Activated naive CD8-positive, alpha-beta T cell treated with anti-CD3 and anti-CD28 coated beads, Interleukin-2, amount 10 ng/mL, durations not matched to agents 7 days and 5 days (primary cell): ENCODE measurements at regions not wholly inside any gene's neighbourhood (a gene's known extent, or its start where the extent isn't known, plus 50 kb on each side); places are given as distances from the start of the nearest gene placed in this dataset.

Experiments
- ATAC-seq: fragments of 150-1000 bp; cut with Tn5 transposase; one replicate; pipeline ENCODE4 v1.10.0; 2021; ENCODE audit warnings: low read depth, moderate library complexity
- POLR2A ChIA-PET: fragments of 350-600 bp; sonication (Branson Sonifier 250); formaldehyde crosslinking; loops from one replicate; lab custom pipeline; 2021; ENCODE audit warnings: antibody characterized with exemption; lab: Charles Lee
- DNase-seq: peaks from one replicate; pipeline ENCODE4 v3.0.0; 2021
- H3K27ac Mint-ChIP-seq: one replicate; pipeline ENCODE4 v1.8.0; 2022; ENCODE audit warnings: mild to moderate bottlenecking, mixed read lengths
- H3K27me3 Mint-ChIP-seq: one replicate; pipeline ENCODE4 v1.8.0; 2022; ENCODE audit warnings: mild to moderate bottlenecking, moderate library complexity, mixed read lengths
- H3K36me3 Mint-ChIP-seq: one replicate; pipeline ENCODE4 v1.8.0; 2021; ENCODE audit warnings: mild to moderate bottlenecking, mixed read lengths
- H3K4me1 Mint-ChIP-seq: one replicate; pipeline ENCODE4 v1.8.0; 2021; ENCODE audit warnings: mixed read lengths
- H3K4me3 Mint-ChIP-seq: one replicate; pipeline ENCODE4 v1.8.0; 2022; ENCODE audit warnings: mild to moderate bottlenecking, moderate library complexity, mixed read lengths
- H3K9me3 Mint-ChIP-seq: one replicate; pipeline ENCODE4 v1.8.0; 2021; ENCODE audit warnings: mixed read lengths

DNA sequence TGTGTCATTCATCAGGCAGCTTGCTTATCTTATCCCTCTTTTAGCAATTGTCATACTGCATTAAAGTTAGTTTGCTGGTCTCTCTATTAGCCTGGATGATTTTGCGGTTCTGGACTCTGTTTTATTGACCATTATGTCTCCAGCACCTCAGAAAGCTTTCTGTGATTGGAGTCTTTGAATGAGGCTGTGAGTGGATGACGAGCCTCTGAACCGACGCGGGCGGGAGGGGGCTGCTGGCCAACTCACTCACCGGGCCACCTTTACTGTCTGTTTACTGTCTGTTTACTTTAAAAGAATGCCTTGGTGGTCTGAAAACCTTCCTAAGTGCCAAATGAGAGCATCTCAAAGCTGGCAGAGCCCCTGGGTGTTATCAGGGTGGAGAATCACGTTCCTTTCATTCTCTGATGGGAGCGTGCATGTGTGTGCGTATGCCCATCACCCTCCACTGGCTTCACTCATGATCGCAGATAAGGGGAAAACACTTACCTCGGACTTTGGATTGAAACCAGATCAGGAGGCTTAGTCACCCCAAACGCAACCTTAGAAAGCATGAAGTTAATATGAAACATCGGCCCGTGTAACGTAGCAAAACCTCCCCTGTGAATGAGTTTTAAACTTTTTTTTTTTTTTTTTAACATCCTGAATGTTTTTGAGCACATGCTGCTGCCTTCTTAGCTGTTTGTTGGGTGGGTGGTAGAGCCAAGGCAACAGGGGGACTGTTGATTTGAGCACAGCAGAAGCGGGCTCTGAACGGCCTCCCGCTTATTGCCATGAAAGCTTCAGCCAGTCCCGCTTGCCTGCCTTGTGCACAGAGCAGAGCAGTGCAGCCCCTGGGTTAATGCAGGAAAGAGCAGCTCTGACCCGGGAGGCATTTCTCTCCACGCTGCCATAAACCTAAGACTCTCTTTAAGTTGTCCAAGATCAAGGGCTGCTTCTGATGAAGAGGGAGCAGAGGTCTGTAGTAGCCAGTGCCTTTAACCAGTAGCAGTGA is 173.6 kb downstream of the GADD45G start:
- H3K9me3 Mint-ChIP-seq = no peaks in the 10 kb centered on the region
- ATAC-seq (no peak), DNase-seq (no peak)
- peaks cover 19% of the 10 kb centered on the region for H3K27me3 Mint-ChIP-seq
- peaks cover 7% of the 10 kb centered on the region for H3K4me1 Mint-ChIP-seq
- H3K36me3 Mint-ChIP-seq = no peaks in the 10 kb centered on the region
- H3K27ac Mint-ChIP-seq = no peak overlapping the region
- POLR2A ChIA-PET = no interaction called here
- H3K4me3 Mint-ChIP-seq = no peak overlapping the region

DNA sequence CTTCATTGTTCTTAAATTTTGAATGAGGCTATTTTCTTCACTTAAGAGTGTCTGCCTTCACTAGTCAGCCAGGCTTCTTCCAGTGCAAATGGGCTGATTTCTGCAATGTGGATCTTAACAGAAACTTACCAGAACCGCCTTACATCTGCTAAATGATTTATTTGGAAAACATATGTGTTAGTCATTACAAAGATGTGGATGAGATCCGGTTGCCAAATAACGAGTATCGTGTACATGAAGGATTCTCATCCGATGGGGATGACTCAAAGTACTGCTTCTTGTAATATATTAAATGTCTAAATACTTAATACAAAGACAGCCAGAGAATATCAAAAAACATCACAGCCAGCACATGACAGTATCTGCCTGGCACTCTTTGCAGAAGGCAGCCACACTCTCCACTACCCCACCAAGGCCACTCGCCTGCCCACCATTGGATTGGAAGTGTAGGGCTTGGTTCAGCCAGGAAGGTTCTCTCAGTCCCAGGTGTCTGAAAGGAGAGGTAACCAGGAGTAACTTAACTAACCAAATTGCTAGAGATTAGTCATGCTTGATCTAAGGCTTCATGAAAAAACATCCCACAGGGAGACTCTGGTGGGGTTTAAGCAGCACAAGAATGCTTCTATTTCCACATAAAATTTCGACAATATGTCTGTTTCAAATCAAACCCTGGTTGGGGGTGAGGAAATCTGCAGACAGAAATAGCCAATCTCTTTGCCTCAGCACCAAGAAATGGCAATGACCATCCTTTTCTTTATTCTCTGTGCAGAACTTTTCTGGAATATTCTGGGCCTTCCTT is 174.8 kb downstream of the GADD45G start:
- peaks cover 20% of the 10 kb centered on the region for H3K27me3 Mint-ChIP-seq
- ATAC-seq = no peak
- POLR2A ChIA-PET = no interaction called here

DNA sequence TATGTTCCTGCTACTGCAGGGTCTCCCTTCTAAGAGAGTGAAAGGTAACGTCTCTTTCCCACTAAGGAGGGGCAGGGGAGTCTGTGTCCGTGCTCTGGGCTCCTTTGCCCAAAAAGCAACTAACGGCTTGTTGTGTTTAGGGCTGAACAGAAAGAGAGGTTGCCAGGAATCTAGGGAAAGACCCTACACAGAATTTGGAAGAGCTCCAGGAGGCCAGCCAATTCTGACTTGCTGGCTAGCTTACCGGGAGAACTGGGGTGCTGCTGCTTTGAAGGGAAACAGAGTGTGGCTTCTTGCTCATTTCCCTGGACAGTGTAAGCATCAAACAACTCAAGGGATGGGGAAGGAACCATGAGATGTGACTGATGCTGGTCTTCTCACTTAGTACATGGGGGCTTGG is 176.1 kb downstream of the GADD45G start:
- Mint-ChIP-seq H3K4me1 (peaks cover 7% of the 10 kb centered on the region), H3K9me3 (no peaks in the 10 kb centered on the region), H3K27me3 (peaks cover 21% of the 10 kb centered on the region), H3K4me3 (no peak overlapping the region), H3K27ac (no peak overlapping the region), H3K36me3 (no peaks in the 10 kb centered on the region)
- ATAC-seq = no peak
- POLR2A ChIA-PET = no interaction called here
- DNase-seq = no peak

More for the DNA sequence above, 174.8 kb downstream of the GADD45G start:
- Mint-ChIP-seq H3K27ac (no peak overlapping the region), H3K4me3 (no peak overlapping the region), H3K36me3 (no peaks in the 10 kb centered on the region), H3K4me1 (peaks cover 7% of the 10 kb centered on the region), H3K9me3 (no peaks in the 10 kb centered on the region)
- no peak for DNase-seq

DNA sequence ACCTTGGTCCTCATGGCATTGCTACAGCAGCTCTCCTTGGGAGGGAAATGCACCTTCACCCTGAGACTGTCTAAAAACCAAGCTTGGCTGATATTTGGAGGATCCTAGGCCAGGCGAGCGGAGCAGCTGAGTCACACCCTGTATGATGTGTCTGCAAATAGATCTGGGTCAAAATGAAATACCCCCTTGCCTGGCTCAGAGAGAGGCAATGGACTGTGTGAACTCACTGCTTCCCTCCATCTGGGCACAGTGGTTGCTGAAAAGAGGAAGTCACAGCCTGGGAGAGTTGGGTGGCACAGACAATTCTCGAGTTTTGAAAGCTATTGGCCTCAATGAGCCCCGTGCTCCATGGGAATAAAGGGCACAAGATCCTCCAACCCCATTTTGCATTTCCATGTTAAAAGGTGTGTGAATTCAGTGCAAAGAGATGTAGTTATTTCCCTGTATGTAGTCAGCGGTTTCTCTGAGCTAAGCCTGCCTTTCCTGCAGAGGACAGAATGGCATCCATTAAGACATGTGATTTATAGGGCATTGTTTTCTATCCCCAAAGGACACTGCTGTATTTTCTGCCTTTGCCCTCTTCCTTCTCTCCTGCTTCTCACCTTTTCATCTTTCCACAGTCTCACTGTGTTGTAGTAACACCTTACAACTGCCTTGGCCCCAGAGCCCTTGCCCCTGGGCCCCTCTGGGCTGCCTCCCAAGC is 177.2 kb downstream of the GADD45G start:
- peaks cover 7% of the 10 kb centered on the region for H3K4me1 Mint-ChIP-seq
- DNase-seq (no peak), ATAC-seq (no peak)
- no peak overlapping the region for H3K27ac Mint-ChIP-seq
- POLR2A ChIA-PET = interaction anchor here (1.0 kb wide), 2 partner anchors 38 to 177 kb away, joined by 3 to 7 read pairs; partner anchors contain the start of gene GADD45G
- no peaks in the 10 kb centered on the region for H3K9me3 Mint-ChIP-seq
- peaks cover 23% of the 10 kb centered on the region for H3K27me3 Mint-ChIP-seq
- H3K36me3 Mint-ChIP-seq = no peaks in the 10 kb centered on the region
- no peak overlapping the region for H3K4me3 Mint-ChIP-seq

DNA sequence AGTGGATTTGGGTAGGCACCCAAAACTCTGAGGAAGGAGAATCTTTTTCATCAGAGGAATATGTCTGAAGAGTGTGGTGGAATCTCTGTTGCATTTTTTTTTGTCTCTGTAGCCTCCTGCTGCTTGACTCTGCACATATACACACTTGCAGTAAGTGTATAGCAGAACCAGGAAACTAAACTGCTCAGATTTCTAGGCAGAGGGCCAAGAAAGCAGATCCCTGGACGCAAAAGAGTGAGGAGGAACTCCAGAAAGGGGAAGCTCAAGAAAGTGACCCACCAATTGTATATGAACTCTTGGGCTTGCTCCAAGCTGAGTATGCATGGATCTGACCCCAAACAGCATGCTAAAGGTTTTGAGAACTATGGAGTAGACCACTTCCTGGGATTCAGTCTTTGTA is 181.8 kb downstream of the GADD45G start:
- ATAC-seq (no peak), DNase-seq (no peak)
- Mint-ChIP-seq H3K4me1 (peaks cover 12% of the 10 kb centered on the region), H3K4me3 (no peak overlapping the region), H3K27ac (no peak overlapping the region), H3K36me3 (peaks cover 2% of the 10 kb centered on the region), H3K9me3 (no peaks in the 10 kb centered on the region), H3K27me3 (peaks cover 18% of the 10 kb centered on the region)
- POLR2A ChIA-PET = no interaction called here

DNA sequence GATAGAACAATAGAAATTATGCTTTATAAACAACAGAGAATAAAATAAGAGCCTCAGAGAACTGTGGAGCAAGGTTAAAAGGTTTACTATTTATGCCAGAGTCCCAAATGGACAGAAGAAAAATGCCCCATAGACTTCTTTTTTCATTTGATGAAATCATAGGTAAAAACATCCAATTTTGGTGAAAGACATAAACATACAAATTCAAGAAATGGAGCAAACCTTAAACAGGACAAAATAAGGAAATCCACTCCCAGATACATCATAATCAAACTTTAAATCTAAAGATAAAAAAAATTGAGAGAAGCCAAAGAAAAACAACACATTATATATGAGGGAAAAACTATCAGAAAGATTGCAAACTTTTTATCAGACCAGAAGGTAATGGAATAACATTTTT is 182.8 kb downstream of the GADD45G start:
- H3K27me3 Mint-ChIP-seq = peaks cover 16% of the 10 kb centered on the region
- POLR2A ChIA-PET = no interaction called here
- ATAC-seq (no peak), DNase-seq (no peak)
- no peaks in the 10 kb centered on the region for H3K9me3 Mint-ChIP-seq
- H3K4me3 Mint-ChIP-seq = no peak overlapping the region
- peaks cover 5% of the 10 kb centered on the region for H3K4me1 Mint-ChIP-seq
- H3K36me3 Mint-ChIP-seq = peaks cover 2% of the 10 kb centered on the region
- no peak overlapping the region for H3K27ac Mint-ChIP-seq

DNA sequence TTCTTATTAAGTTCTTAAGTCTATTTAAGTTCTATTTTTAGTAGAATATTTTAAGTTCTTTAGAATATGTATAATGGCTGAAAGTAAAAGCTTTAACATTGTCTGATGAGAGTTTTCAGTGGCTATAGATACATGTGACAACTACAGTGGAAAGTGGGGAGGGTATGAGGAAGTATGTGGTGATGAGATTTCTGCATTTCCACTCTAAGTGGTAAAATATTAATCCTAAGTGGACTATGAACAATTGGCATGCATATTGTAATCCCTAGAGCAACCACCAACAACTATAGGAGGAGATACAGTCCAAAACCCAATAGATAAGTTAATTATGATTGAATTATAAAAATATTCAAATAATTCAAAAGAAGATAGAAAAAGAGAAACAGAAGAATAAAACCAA is 183.6 kb downstream of the GADD45G start:
- DNase-seq = no peak
- H3K9me3 Mint-ChIP-seq = no peaks in the 10 kb centered on the region
- peaks cover 13% of the 10 kb centered on the region for H3K27me3 Mint-ChIP-seq
- no peak overlapping the region for H3K4me3 Mint-ChIP-seq
- ATAC-seq = no peak
- peaks cover 5% of the 10 kb centered on the region for H3K4me1 Mint-ChIP-seq
- peaks cover 2% of the 10 kb centered on the region for H3K36me3 Mint-ChIP-seq
- POLR2A ChIA-PET = no interaction called here
- H3K27ac Mint-ChIP-seq = no peak overlapping the region

DNA sequence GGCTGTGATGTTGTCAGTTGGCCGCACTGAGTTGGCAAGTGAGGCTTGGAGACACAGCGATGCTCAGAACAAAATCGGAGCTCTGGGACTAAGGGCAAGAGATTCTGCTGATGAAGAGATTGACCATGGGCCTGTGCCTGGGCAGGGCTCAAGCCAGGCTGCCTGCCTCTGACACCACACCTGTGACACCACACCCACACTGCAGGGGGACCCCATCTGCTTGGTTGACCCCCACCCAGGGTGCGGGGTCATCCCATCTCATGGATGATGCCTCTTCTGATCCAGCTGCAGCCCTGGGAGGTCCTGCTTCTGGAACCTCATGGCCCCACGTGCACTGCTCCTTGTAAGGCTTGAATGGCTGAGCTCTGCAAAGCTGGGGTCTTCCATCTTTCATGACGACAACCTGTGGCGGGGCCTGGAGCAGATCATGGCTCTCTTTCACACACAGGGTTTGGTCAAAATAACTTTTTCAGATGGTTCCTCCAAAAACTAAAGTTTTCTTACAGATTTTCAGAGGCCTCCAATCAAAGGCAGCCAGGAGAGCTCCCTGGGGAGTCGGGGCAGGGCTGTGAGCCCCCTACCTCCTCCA is 185.2 kb downstream of the GADD45G start:
- Mint-ChIP-seq H3K4me1 (peaks cover 5% of the 10 kb centered on the region), H3K27me3 (peaks cover 13% of the 10 kb centered on the region), H3K4me3 (no peak overlapping the region), H3K9me3 (no peaks in the 10 kb centered on the region), H3K27ac (no peak overlapping the region), H3K36me3 (peaks cover 2% of the 10 kb centered on the region)
- POLR2A ChIA-PET = no interaction called here
- no peak for DNase-seq
- ATAC-seq = no peak

DNA sequence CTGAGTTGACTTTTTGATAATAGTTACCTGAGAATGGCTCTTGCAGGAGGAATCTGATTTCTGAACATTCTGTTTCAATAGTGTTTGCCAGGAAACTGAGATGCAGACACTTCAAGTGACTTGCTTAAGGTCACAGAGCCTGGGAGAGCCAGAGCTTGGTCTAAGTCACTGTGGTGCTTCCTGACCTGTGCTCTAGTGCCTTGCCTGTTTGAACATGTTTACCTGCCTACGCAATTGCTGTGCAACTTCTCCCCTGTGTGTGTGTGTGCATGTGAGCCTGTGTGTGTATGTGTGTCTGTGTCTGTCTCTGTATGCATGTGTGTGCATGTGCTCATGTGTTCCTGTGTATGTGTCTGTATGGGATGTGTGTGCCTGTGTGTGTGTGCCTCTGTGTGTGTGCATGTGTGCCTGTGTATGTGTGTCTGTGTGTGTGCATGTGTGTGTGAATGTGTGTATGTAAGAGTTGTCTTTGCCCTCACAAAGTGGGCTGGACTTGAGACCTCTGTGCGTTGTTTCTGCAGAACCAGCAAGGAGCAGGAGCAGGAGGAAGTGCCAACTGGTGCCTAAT is 185.8 kb downstream of the GADD45G start:
- no peaks in the 10 kb centered on the region for H3K9me3 Mint-ChIP-seq
- ATAC-seq = no peak

DNA sequence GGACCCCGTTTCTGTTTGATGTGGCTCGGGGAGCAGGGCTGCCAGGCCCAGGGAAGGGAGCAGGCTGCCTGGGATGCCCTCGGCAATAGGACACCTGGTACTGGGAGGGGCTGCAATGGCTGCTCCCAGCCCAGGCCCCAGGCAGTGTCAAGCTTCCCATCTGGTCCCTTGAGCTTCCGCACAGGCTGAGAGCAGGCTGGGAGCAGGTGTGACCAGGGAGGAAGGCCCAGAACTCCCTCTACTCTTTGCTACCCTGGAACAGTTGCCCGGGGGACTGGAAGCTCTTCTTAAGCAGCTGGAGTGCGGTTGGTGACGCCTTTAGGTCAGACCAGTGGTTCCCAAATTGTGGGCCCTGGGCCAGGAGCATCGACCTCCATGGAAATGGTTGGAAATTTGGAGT is 186.9 kb downstream of the GADD45G start:
- DNase-seq (no peak), ATAC-seq (no peak)
- Mint-ChIP-seq H3K27me3 (peaks cover 9% of the 10 kb centered on the region), H3K36me3 (peaks cover 2% of the 10 kb centered on the region), H3K4me1 (peaks cover 10% of the 10 kb centered on the region), H3K27ac (no peak overlapping the region), H3K9me3 (no peaks in the 10 kb centered on the region), H3K4me3 (no peak overlapping the region)
- POLR2A ChIA-PET = no interaction called here

More for the DNA sequence above, 185.8 kb downstream of the GADD45G start:
- no peak for DNase-seq
- peaks cover 2% of the 10 kb centered on the region for H3K36me3 Mint-ChIP-seq
- no peak overlapping the region for H3K4me3 Mint-ChIP-seq
- peaks cover 7% of the 10 kb centered on the region for H3K4me1 Mint-ChIP-seq
- peak overlapping the region; percentile 37 for H3K27ac Mint-ChIP-seq
- peaks cover 10% of the 10 kb centered on the region for H3K27me3 Mint-ChIP-seq
- POLR2A ChIA-PET = no interaction called here

DNA sequence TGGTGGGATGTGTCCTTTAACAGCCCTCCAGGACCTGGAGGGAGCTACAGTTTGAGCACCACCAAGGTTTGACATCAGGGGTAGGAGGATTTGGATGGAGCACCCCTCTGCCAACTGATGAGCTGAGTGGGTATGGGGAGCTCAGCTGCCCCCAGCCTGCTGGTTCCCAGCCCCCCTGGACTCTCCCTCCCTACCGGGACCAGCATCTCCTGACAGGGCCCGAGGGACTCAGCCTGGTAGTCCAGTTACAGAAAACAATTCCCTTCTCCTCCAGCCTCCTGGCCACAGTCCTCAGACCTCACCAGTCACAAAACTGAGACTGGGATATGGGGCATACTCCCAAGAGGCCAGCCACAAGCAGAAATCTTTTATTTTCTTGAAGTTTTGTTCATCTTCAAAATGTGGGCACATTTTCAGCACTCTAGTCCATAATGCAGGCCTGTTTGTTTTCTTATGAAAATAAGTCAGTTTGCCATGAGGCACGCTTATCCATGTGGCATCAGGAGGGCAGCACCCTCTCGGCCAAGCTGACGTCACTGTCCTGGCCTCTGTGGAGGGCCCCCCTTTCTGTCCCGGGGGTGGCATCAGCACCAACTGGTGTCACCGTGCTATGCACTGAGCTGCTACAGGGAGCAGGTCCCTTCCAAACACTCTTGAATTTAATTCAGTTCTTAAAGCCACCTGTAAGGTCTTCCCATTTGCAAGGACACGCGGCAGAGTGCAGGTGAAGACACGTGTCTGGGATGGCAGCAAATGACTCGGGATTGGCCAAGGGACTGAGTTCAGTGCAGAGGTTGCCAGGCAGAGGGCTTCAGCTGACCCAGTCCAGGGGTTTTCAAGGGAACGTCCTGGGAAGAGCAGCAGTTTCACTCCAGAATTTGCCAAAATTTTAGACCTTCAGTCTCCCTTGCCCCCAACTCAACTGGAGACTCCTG is 187.6 kb downstream of the GADD45G start:
- H3K36me3 Mint-ChIP-seq = peaks cover 2% of the 10 kb centered on the region
- no peak overlapping the region for H3K4me3 Mint-ChIP-seq
- no peak overlapping the region for H3K27ac Mint-ChIP-seq
- DNase-seq = no peak
- POLR2A ChIA-PET = no interaction called here
- H3K4me1 Mint-ChIP-seq = peaks cover 10% of the 10 kb centered on the region
- no peak for ATAC-seq
- H3K27me3 Mint-ChIP-seq = peaks cover 2% of the 10 kb centered on the region
- no peaks in the 10 kb centered on the region for H3K9me3 Mint-ChIP-seq

DNA sequence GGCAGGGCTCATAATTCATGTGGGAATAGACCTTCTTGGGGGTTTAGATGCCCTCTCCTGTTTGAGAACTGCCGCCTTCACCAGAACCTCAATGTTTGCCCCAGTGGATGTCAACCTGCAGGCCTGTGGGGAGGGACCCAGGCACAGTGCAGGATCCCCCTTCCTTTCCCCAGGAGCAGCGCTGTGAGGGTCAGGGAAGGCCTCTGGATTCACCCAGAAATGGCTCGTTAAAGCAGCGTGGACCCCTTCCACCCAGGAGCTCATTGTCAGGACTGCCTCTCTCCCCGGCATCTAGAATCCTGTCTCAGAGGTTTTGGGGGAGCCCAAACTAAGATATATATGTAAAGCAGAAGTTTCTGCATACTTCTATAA is 188.3 kb downstream of the GADD45G start:
- Mint-ChIP-seq H3K27ac (no peak overlapping the region), H3K4me3 (no peak overlapping the region), H3K9me3 (no peaks in the 10 kb centered on the region), H3K4me1 (peaks cover 10% of the 10 kb centered on the region), H3K27me3 (peaks cover 2% of the 10 kb centered on the region), H3K36me3 (no peaks in the 10 kb centered on the region)
- POLR2A ChIA-PET = no interaction called here
- DNase-seq (no peak), ATAC-seq (no peak)
